ENCODE measurements at regions not wholly inside any gene's neighbourhood (a gene's known extent, or its start where the extent isn't known, plus 50 kb on each side); places are given as distances from the start of the nearest gene placed in this dataset.

GRCh38 chr13:112010714-112011113 is 56.2 kb upstream of the SOX1 start:
- Histone ChIP-seq H3K9me3 (ENCODE audit: control insufficient read depth in 4 of 4, insufficient read depth in 3 of 4, low read length in 3 of 4) (peaks cover 0 to 21% (median 0%) of the 10 kb centered on the region in 4 donors), H3K9ac (ENCODE audit: insufficient read depth in 1 of 2, low read length in 2 of 2) (no peak overlapping the region), H3K27ac (ENCODE audit: low read depth in 1 of 2, low read length in 1 of 2) (no peak overlapping the region), H3K4me1 (ENCODE audit: control insufficient read depth in 5 of 5, insufficient read depth in 5 of 5, low read length in 5 of 5) (peaks cover 0 to 4% (median 0%) of the 10 kb centered on the region in 5 donors), H3K4me3 (no peak overlapping the region), H3K36me3 (ENCODE audit: control insufficient read depth in 4 of 4, insufficient read depth in 4 of 4, low read length in 4 of 4) (no peaks in the 10 kb centered on the region), H3K27me3 (ENCODE audit: control insufficient read depth in 3 of 3, insufficient read depth in 3 of 3, low read length in 2 of 3) (peaks cover 0 to 3% (median 0%) of the 10 kb centered on the region in 3 donors)
- no peak for TF ChIP-seq CTCF (IDR thresholded peaks at IDR 0.05; ENCODE audit: control extremely low read depth, extremely low read depth)
- ATAC-seq (ENCODE audit: insufficient read depth, low FRiP score) (no peak), DNase-seq (no peak)
- WGBS, 2 donors: 82 to 83% methylated on average over 9 of the region's 9 CpGs

- Histone ChIP-seq H3K27ac (ENCODE audit: low read depth in 1 of 2, low read length in 1 of 2) (no peak overlapping the region), H3K4me1 (ENCODE audit: control insufficient read depth in 5 of 5, insufficient read depth in 5 of 5, low read length in 5 of 5) (peaks cover 0 to 4% (median 0%) of the 10 kb centered on the region in 5 donors), H3K9me3 (ENCODE audit: control insufficient read depth in 4 of 4, insufficient read depth in 3 of 4, low read length in 3 of 4) (peaks cover 0 to 18% (median 0%) of the 10 kb centered on the region in 4 donors), H3K27me3 (ENCODE audit: control insufficient read depth in 3 of 3, insufficient read depth in 3 of 3, low read length in 2 of 3) (peaks cover 0 to 3% (median 0%) of the 10 kb centered on the region in 3 donors), H3K36me3 (ENCODE audit: control insufficient read depth in 4 of 4, insufficient read depth in 4 of 4, low read length in 4 of 4) (no peaks in the 10 kb centered on the region), H3K9ac (ENCODE audit: insufficient read depth in 1 of 2, low read length in 2 of 2) (no peak overlapping the region), H3K4me3 (no peak overlapping the region)
- DNase-seq (peak; percentile 22 to 44 (median 34)), ATAC-seq (ENCODE audit: insufficient read depth, low FRiP score) (peak; percentile 60)
- WGBS, 2 donors: 69 to 76% methylated on average over 27 of the region's 27 CpGs
- TF ChIP-seq CTCF (IDR thresholded peaks at IDR 0.05; ENCODE audit: control extremely low read depth, extremely low read depth): no peak
These were observed 54.8 kb upstream of the SOX1 start for GRCh38 chr13:112012016-112012704.

- WGBS, 2 donors: 79 to 83% methylated on average over 11 of the region's 11 CpGs
These were observed 54.3 kb upstream of the SOX1 start for GRCh38 chr13:112012705-112013085.

More at GRCh38 chr13:112012705-112013085, 54.3 kb upstream of the SOX1 start:
- no peak overlapping the region for H3K4me3 ChIP-seq
- H3K9me3 ChIP-seq (ENCODE audit: control insufficient read depth in 4 of 4, insufficient read depth in 3 of 4, low read length in 3 of 4): peaks cover 0 to 14% (median 0%) of the 10 kb centered on the region in 4 donors
- no peak overlapping the region for H3K9ac ChIP-seq (ENCODE audit: insufficient read depth in 1 of 2, low read length in 2 of 2)
- TF ChIP-seq CTCF (IDR thresholded peaks at IDR 0.05; ENCODE audit: control extremely low read depth, extremely low read depth): no peak
- no peak for ATAC-seq (ENCODE audit: insufficient read depth, low FRiP score)
- no peak overlapping the region for H3K27ac ChIP-seq (ENCODE audit: low read depth in 1 of 2, low read length in 1 of 2)
- no peak for DNase-seq
- no peaks in the 10 kb centered on the region for H3K36me3 ChIP-seq (ENCODE audit: control insufficient read depth in 4 of 4, insufficient read depth in 4 of 4, low read length in 4 of 4)
- peaks cover 0 to 3% (median 0%) of the 10 kb centered on the region in 3 donors for H3K27me3 ChIP-seq (ENCODE audit: control insufficient read depth in 3 of 3, insufficient read depth in 3 of 3, low read length in 2 of 3)
- H3K4me1 ChIP-seq (ENCODE audit: control insufficient read depth in 5 of 5, insufficient read depth in 5 of 5, low read length in 5 of 5): peaks cover 0 to 4% (median 0%) of the 10 kb centered on the region in 5 donors
